Activated CD8-positive, alpha-beta T cell treated with anti-CD3 and anti-CD28 coated beads for 36 hours (primary cell): ENCODE measurements at regions not wholly inside any gene's neighbourhood (a gene's known extent, or its start where the extent isn't known, plus 50 kb on each side); places are given as distances from the start of the nearest gene placed in this dataset.

Source experiments
- ATAC-seq: fragments of 200-7000 bp; cut with Tn5 transposase; one replicate; pipeline ENCODE4 v1.10.0; 2021; ENCODE audit warnings: mild to moderate bottlenecking, moderate library complexity
- CTCF ChIA-PET: fragments of 350-600 bp; sonication (Branson Sonifier 250); formaldehyde crosslinking; loops from one replicate; lab custom pipeline; 2021; ENCODE audit warnings: antibody characterized with exemption; lab: Charles Lee
- POLR2A ChIA-PET: fragments of 350-600 bp; sonication (Branson Sonifier 250); formaldehyde crosslinking; loops from one replicate; lab custom pipeline; 2021; ENCODE audit warnings: antibody characterized with exemption; lab: Charles Lee
- DNase-seq: peaks from one replicate; pipeline ENCODE4 v3.0.0-alpha.2; 2020
- H3K27ac Mint-ChIP-seq: one replicate; pipeline ENCODE4 v1.8.0; 2021; ENCODE audit warnings: mild to moderate bottlenecking, mixed read lengths
- H3K27me3 Mint-ChIP-seq: one replicate; pipeline ENCODE4 v1.8.0; 2021; ENCODE audit warnings: mixed read lengths
- H3K36me3 Mint-ChIP-seq: one replicate; pipeline ENCODE4 v1.8.0; 2021; ENCODE audit warnings: low read depth, mixed read lengths
- H3K4me1 Mint-ChIP-seq: one replicate; pipeline ENCODE4 v1.8.0; 2021; ENCODE audit warnings: low read depth, mixed read lengths
- H3K4me3 Mint-ChIP-seq: one replicate; pipeline ENCODE4 v1.8.0; 2021; ENCODE audit warnings: mild to moderate bottlenecking, moderate library complexity, mixed read lengths
- H3K9me3 Mint-ChIP-seq: one replicate; pipeline ENCODE4 v1.8.0; 2021; ENCODE audit warnings: mixed read lengths
- intact Hi-C: fragments of 100-400 bp; cut with micrococcal nuclease; formaldehyde crosslinking; loops from one replicate; pipeline ENCODE4 v1.10.0; 2022
- TF ChIP-seq, protein P1 (sequence below): fragments of 200-600 bp; IDR thresholded peaks from one replicate; pipeline ENCODE4 v1.8.0; 2022; ENCODE audit warnings: antibody characterized with exemption, mild to moderate bottlenecking

DNA sequence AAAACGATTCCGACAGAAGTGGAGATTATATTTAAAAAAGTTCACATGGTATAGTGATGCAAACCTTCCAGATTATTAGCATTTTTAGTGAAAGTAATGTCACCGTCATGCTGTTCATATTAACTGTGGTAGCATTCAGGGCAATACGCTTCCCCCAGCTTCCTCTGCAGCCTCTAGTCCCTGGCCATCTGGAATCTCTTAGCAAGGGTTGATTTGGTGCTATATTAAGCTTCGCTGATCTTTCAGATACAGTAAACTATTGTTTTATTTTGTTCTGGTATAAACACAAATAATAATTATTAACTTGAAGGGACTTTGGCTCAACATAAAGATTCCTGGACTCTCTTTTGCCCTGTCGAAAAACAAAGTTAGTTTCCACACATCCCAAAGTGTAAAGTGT, 1080.5 kb upstream of the TENM3 start:
- H3K27me3 Mint-ChIP-seq, result no peaks in the 10 kb centered on the region
- ATAC-seq (no peak), DNase-seq (no peak)
- TF ChIP-seq, protein P1, sequence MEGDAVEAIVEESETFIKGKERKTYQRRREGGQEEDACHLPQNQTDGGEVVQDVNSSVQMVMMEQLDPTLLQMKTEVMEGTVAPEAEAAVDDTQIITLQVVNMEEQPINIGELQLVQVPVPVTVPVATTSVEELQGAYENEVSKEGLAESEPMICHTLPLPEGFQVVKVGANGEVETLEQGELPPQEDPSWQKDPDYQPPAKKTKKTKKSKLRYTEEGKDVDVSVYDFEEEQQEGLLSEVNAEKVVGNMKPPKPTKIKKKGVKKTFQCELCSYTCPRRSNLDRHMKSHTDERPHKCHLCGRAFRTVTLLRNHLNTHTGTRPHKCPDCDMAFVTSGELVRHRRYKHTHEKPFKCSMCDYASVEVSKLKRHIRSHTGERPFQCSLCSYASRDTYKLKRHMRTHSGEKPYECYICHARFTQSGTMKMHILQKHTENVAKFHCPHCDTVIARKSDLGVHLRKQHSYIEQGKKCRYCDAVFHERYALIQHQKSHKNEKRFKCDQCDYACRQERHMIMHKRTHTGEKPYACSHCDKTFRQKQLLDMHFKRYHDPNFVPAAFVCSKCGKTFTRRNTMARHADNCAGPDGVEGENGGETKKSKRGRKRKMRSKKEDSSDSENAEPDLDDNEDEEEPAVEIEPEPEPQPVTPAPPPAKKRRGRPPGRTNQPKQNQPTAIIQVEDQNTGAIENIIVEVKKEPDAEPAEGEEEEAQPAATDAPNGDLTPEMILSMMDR, result no peak
- H3K4me1 Mint-ChIP-seq, result no peaks in the 10 kb centered on the region
- no peak overlapping the region for H3K4me3 Mint-ChIP-seq
- CTCF ChIA-PET, result no interaction called here
- no peaks in the 10 kb centered on the region for H3K9me3 Mint-ChIP-seq
- no peaks in the 10 kb centered on the region for H3K36me3 Mint-ChIP-seq
- intact Hi-C loops, result no loop called here
- no peak overlapping the region for H3K27ac Mint-ChIP-seq
- POLR2A ChIA-PET, result no interaction called here

DNA sequence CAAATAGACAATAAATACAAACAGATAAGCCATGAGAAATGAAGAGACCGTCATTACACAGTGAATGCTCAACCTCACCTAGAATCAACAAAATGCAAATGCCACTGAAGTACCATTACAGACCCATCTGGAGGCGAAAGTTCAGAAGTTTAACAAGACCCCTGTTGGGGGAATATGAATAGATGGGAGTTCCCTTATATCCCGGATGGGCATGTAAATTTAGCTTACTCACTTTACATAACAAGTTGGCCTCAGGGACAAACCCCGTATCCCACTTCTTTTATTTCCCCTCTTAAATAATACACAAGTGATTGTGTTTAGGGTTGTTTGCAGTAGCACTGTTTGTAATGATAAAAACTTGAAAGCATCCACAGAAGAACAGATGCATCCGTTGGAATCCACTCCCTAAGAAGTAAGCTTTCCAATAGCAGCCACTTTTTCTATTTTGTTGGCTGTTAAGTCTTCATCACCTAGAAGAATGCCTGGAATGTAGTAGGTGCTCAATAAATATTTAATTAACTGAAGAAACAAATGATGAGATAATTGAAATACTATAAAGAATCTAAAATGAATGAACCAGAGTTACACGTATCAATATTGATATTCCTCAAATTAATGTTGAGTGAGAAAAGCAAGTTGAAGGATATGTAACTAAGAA, 1076.3 kb upstream of the TENM3 start:
- DNase-seq, result no peak
- CTCF ChIA-PET, result no interaction called here
- H3K27me3 Mint-ChIP-seq, result no peaks in the 10 kb centered on the region
- H3K4me1 Mint-ChIP-seq, result no peaks in the 10 kb centered on the region
- H3K4me3 Mint-ChIP-seq, result no peak overlapping the region
- H3K27ac Mint-ChIP-seq, result no peak overlapping the region
- ATAC-seq, result no peak
- POLR2A ChIA-PET, result no interaction called here
- no peaks in the 10 kb centered on the region for H3K9me3 Mint-ChIP-seq
- TF ChIP-seq, protein P1, result no peak
- intact Hi-C loops, result no loop called here
- no peaks in the 10 kb centered on the region for H3K36me3 Mint-ChIP-seq

DNA sequence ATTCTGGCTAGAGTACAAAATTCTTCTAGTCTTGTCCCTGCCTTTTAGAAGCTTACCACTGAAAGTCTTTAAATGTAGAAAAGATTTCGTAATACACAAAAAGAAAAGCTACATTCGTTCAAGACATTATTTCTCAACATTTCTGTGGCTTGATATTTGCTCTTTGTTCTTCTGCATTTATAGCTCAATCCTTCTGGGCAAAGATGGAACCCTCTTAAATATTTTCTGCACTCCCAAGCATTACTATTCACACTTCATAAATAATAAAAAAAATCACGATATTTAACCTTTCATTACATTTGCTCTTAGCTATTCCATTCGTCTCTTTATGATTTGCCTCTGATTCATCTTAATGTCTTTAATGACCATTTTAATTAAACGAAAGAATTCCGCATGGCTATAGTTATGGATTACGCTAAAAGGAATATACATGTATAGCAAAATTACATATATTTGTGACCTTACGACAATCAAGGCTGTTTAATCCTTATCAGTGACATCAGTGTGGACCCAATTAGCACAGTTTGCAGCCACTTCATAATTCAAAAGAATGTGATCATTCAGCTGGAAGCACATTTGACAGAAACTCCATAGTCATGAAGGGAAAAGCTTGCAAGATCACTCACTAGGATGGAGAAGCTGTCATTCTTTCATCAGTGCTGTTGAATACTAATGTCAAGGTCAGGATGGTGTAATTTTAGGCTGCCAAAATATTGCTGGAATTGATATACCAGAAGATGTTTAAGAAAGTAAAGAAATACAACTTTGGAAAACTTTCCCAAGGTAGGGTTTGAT, 1075.0 kb upstream of the TENM3 start:
- CTCF ChIA-PET, result interaction anchor here (1.1 kb wide), 1 partner anchor 19 kb away, joined by 3 read pairs; no protein-coding TSS in a partner anchor
- intact Hi-C loops, result no loop called here
- Mint-ChIP-seq H3K27ac (no peak overlapping the region), H3K9me3 (no peaks in the 10 kb centered on the region), H3K4me3 (no peak overlapping the region), H3K27me3 (no peaks in the 10 kb centered on the region), H3K36me3 (no peaks in the 10 kb centered on the region), H3K4me1 (no peaks in the 10 kb centered on the region)
- POLR2A ChIA-PET, result no interaction called here
- DNase-seq, result no peak
- TF ChIP-seq, protein P1, result no peak
- no peak for ATAC-seq

DNA sequence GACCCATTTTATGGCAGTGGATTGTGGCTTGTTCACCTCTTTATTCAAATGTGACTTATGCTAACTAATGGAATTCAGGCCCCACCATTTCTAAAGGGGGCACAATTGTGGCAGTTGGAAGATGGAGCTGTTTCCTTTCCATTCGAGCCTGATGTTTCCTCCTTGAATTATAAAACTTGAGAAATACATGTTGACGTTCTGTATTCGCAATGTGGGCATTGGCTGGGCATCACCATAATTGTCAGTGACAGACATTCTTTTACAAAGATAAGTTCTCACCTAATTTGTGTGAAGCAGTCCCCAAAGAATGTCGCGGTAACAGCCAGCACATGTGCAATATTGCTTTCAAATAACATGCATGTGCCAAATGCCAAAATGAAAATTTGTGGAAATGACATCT, 1070.2 kb upstream of the TENM3 start:
- intact Hi-C loops, result no loop called here
- CTCF ChIA-PET, result interaction anchor here (2.8 kb wide), 1 partner anchor 30 kb away, joined by 7 read pairs; no protein-coding TSS in a partner anchor
- H3K4me1 Mint-ChIP-seq, result no peaks in the 10 kb centered on the region
- H3K36me3 Mint-ChIP-seq, result no peaks in the 10 kb centered on the region
- H3K27ac Mint-ChIP-seq, result no peak overlapping the region
- no peak for DNase-seq
- no peaks in the 10 kb centered on the region for H3K9me3 Mint-ChIP-seq
- H3K27me3 Mint-ChIP-seq, result no peaks in the 10 kb centered on the region
- POLR2A ChIA-PET, result no interaction called here
- no peak overlapping the region for H3K4me3 Mint-ChIP-seq
- no peak for ATAC-seq
- TF ChIP-seq, protein P1, result no peak

DNA sequence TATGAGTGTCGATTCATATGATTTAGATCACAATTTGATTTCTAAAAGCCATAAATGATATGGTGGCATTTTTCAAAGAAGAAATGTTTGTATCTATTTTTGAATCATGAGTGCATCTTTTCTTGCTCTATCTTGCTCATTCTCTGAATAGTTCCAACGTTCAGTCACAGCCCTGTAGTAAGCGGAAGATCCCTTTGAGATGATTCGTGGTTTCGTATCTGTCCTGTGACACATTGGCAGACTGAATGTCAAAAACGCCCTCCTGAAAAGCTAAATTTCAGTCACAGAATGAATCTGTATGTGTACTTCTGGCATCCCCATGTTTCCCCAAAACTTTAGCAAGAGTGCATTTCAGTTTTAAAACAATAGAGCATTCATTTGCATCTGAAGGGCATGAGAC, 1066.9 kb upstream of the TENM3 start:
- no peak for ATAC-seq
- POLR2A ChIA-PET, result no interaction called here
- Mint-ChIP-seq H3K4me3 (no peak overlapping the region), H3K27ac (no peak overlapping the region), H3K9me3 (no peaks in the 10 kb centered on the region), H3K4me1 (no peaks in the 10 kb centered on the region), H3K36me3 (no peaks in the 10 kb centered on the region), H3K27me3 (no peaks in the 10 kb centered on the region)
- TF ChIP-seq, protein P1, result no peak
- intact Hi-C loops, result no loop called here
- no peak for DNase-seq
- CTCF ChIA-PET, result no interaction called here
